Stimulated activated CD4-positive, alpha-beta T cell treated with anti-CD3 and anti-CD28 coated beads, Interleukin-2, amount 100 ng/mL, for 4 hours (primary cell): ENCODE measurements at regions not wholly inside any gene's neighbourhood (a gene's known extent, or its start where the extent isn't known, plus 50 kb on each side); places are given as distances from the start of the nearest gene placed in this dataset.
"Not testable (repeated sequence)": the region's sequence is repeated elsewhere in the genome, so short reads cannot be mapped to it uniquely, and the experiment has no call there.

Source experiments
- DNase-seq: peaks from one replicate; pipeline ENCODE4 v3.0.0-alpha.2; 2020; ENCODE audit warnings: low read depth

DNA sequence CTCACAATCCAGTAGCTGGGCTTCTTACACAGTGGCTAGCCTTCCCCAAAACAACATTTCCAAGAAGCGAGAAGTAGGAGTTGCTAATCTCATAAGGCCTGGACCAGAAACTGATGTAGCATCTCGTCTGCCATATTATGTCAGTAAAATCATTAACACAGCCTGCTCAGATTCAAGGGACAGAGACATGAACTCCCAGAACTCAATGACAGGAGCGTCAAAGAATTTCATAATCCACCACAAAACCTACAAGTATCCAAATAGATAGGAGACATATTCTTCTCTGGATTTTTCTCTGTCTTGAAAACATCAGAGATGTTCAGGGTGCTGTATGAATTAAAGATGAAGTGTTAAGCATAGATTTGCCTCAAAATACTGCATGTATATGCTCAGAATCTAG, 457.6 kb upstream of the ACTBL2 start:
- DNase-seq, result no peak

DNA sequence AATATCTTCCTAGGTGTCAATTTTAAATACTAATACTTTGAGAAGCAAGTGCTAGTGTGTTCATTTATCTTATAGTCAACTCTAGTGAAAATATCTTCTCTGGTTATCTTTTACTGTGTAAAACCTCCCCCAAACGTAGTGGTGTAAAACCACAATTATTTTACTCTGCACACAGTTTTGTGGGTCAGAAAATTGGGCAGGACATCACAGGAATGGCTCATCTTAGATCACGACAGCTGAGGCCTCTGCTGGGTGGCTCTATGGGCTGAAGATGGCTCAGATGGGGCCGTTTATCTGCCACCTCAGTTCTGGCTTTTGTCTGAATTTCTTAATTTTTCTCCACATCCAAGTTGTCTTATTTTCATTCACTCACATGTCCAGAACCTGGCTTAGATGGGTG, 457.2 kb upstream of the ACTBL2 start:
- no peak for DNase-seq

DNA sequence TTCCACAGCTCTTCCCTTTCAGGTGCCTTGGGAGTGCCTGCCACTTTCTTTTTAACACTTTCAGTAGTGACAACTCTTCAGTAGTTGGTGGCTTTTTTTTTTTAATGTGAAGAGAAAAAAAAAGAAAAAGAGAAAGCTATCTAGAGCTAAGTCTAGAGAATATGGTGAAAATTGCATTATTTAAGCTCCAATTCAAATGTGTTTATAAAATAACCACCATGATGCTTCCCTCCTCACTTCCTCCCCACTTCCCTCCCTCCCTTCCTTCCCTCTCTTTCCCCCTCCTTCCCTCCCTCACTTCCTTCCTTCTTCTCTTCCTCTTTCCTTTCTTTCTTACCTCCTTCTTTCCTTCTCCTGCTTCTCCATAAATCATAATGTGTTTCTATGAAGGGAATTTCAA, 456.7 kb upstream of the ACTBL2 start:
- DNase-seq, result no peak

DNA sequence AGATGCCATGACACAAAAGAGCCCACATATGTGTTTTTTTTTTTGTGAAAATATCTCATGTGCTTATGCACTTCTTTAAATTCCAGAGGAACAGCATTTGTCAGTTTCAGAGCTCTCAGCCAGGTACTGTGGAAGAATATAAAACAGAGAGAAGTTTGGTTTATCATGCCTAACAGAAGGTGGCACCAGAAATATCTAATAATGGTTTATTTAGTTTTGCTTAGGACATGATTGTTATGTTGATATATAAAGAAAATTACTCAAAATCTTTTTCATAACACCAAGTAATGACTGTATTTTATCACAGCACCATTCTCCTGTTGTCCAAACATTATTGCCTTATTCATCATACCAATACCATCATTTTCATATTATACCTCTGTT, 455.6 kb upstream of the ACTBL2 start:
- DNase-seq, result no peak

DNA sequence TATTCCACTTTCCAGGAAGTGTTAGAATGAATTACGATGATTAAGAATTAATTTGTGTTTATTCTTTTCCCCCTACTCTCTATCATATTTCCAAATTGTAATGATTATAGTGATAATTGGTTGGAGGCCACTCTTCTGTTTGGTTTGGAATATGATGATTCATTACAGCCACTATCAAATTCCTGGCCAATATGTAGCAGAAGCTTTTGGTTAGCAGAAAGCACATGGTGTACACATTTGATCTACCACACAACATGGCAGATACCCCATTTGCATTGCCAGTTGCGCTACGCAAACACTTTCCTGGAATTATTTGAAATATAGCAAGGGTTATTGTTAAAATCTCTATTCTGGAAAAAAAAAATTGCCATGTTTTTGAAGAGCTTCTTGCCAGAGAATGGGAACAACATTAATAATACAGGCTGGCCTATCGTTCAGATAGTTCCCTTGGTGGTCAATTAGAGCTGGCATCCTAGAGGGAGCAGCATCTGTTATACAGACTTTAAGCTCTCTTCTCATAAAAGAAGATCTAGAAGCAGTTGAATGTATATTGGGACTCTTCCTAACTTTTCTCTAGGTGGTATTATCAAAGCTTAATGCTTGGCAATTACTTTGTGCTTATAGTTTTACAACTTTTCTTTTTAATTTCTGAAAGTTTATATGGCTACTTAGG, 455.0 kb upstream of the ACTBL2 start:
- no peak for DNase-seq

GRCh38 chr5:57937025-57937424, 454.4 kb upstream of the ACTBL2 start:
- DNase-seq, result no peak

GRCh38 chr5:57932761-57933160, 450.1 kb upstream of the ACTBL2 start:
- no peak for DNase-seq

GRCh38 chr5:57931807-57932206, 449.2 kb upstream of the ACTBL2 start:
- no peak for DNase-seq

DNA sequence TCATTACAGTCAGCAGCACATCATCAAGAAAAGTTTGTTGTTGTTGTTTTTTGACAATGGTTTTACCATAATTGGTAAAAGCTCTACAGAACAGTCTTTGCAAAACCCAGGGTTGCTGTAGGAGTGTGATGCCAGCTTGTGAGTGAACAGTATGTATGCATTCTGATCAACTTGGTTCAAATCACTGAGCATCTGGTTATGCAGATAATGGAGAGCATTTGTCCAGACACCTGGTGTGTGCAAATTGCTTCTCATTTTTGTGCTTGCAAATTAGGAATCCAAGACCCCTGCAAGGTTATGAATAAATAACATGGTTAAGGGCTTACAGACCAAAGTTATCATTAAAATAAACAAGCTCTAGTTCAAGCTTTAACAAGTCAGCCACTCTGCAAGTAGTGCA, 448.7 kb upstream of the ACTBL2 start:
- DNase-seq, result no peak

DNA sequence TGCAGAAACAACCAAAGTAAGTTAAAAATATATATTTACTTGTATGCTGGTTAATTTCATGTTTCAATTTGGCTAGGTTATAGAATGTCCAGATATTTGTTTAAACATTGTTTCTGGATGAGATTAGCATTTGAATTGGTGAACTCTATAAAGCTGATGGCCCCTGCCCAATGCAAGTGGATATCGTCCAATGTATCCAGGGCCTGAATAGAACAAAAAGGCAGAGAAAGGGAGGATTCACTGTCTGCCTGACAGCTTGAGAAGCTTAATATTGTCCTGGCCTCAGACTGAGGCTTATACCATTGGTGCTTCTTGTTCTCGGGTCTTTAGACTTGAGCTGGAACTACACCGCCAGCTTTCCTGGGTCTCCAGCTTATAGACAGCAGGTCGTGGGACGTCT, 446.7 kb upstream of the ACTBL2 start:
- DNase-seq, result no peak

DNA sequence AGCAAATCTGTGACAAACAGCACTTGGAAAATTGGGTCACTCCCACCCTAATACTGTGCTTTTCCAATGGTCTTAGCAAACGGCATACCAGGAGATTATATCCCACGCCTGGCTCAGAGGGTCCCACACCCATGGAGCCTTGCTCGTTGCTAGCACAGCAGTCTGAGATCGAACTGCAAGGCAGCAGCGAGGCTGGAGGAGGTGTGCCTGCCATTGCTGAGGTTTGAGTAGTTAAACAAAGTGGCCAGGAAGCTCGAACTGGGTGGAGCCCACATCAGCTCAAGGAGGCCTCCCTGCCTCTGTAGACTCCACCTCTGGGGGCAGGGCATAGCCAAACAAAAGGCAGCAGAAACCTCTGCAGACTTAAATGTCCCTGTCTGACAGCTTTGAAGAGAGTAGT, 440.5 kb upstream of the ACTBL2 start:
- DNase-seq, result not testable (repeated sequence)

DNA sequence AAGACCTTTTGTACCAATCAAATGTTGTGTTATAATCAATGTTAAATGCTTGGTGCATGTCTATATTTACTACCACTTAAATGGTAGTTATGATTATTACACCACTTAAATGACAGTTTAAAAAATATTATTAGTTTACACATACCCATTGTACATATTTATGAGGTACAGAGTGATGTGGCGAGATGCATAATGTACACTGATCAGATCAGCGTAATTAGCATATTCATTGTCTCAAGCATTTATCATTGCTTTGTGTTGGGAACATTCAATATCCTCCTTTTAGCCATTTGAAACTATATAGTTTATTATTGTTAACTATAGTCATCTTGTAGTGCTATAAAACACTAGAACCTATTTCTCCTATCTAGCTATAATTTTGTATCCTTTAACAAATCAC, 434.4 kb upstream of the ACTBL2 start:
- DNase-seq, result no peak

- no peak for DNase-seq
These were observed 432.9 kb upstream of the ACTBL2 start for GRCh38 chr5:57915536-57915935.

GRCh38 chr5:57911438-57911837, 428.8 kb upstream of the ACTBL2 start:
- DNase-seq, result no peak

- no peak for DNase-seq
These were observed 424.1 kb upstream of the ACTBL2 start for GRCh38 chr5:57906671-57907070.

DNA sequence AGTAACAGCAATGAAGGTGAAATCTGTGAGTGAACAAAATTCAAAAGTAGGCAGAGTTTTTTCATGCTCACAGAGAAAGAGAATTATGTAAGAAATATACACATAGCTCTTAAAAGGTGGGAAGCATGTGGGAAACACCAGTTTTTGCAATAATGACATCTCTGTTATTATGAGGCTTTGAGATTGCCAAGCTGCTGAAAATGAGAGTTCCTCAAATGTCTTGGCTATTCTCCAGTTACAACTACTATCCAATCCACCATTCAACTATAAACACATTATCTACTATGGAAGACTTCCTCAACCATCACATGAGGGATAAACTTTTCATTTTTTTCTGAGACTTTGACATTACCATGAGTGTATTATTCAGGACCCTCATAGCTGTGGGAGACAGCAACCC, 420.8 kb upstream of the ACTBL2 start:
- DNase-seq, result no peak

DNA sequence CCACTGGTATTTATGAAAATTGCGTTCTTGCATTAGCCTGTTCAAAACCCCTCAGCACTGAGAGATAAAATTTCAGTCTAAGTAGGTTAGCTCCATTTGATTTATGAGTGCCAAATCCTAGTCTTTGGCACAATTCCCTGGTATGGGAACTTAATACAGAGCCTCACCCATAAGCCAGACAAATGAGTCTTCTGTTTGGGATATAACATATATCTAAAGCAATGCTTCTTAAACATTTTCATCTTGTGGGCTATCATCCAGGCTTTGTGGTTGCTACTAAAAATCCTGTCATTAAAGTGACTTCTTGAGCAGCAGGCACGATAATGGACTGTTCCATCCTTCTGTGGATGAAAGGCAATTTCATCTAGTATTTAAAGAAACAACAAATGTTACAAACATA, 419.5 kb upstream of the ACTBL2 start:
- DNase-seq, result no peak

GRCh38 chr5:57900381-57900944, 417.9 kb upstream of the ACTBL2 start:
- DNase-seq, result no peak

GRCh38 chr5:57896576-57896975, 414.0 kb upstream of the ACTBL2 start:
- no peak for DNase-seq

- no peak for DNase-seq
These were observed 413.2 kb upstream of the ACTBL2 start for GRCh38 chr5:57895766-57896165.

- DNase-seq, result no peak
These were observed 411.3 kb upstream of the ACTBL2 start for GRCh38 chr5:57893926-57894325.

DNA sequence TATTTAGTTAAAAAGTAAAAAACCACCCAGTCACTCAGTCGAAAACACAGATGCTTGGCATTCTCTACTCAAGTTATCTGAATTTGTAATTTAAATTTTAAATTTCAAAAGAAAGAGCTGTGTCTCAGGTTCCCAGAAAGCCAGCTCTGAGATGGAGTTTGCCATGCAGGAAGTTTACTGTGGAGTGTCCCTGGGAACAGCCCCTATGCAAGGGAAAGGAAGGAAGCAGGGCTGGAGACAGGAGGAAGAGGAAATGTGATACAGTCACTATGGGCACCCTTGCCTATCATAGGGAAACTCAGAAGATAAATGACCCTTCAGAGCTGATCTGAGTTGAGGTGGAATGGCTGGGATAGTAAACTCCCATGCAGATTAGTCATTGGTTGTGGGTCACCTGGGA, 408.8 kb upstream of the ACTBL2 start:
- no peak for DNase-seq

DNA sequence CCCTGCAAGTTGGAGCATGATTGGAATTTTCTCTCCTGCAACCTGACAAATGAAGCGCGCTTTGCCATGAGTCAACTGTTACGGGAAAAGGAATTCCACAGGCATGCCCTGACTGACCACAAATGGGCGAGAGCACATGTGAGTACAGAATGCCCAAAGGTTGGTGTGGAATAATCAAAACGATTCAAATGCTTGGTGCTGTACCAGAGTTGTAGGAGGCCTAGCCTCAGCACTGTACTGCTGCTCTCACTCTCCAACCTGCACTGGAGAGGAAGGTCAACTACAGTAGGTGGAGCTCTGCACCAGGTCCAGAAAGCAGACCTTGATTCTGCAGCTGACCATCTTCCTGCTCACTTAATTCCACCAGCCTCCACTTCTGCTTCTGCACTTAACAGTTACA, 406.9 kb upstream of the ACTBL2 start:
- DNase-seq, result no peak

GRCh38 chr5:57887851-57888621, 405.4 kb upstream of the ACTBL2 start:
- DNase-seq, result no peak
